Panc1 (cell line): ENCODE measurements at regions not wholly inside any gene's neighbourhood (a gene's known extent, or its start where the extent isn't known, plus 50 kb on each side); places are given as distances from the start of the nearest gene placed in this dataset.

ENCODE experiments used
- POLR2AphosphoS5 ChIP-seq: IDR thresholded peaks from 2 replicates; pipeline ENCODE4 v1.6.1; 2012; ENCODE audit warnings: mild to moderate bottlenecking, low read depth, low read length, moderate library complexity
- SIN3A ChIP-seq: IDR thresholded peaks from 2 replicates; pipeline ENCODE4 v1.6.1; 2012; ENCODE audit warnings: low read depth, mild to moderate bottlenecking, low read length, moderate library complexity, borderline replicate concordance; ENCODE audit not compliant: insufficient read depth
- TF ChIP-seq, protein P1 (sequence below): fragments of 450-650 bp; IDR thresholded peaks from 2 replicates; pipeline ENCODE4 v1.5.1; 2017; ENCODE audit warnings: mild to moderate bottlenecking
- TF ChIP-seq, protein P2 (sequence below), 2 experiments: IDR thresholded peaks; 2 replicates each; pipeline ENCODE4 v1.6.1; 2011 to 2012; ENCODE audit warnings: low read depth in 2 of 2, control low read depth in 1 of 2, low read length in 1 of 2, mild to moderate bottlenecking in 1 of 2, moderate library complexity in 1 of 2; ENCODE audit not compliant: insufficient read depth in 1 of 2

- TF ChIP-seq POLR2AphosphoS5 (no peak), SIN3A (no peak)
- TF ChIP-seq, protein P1, sequence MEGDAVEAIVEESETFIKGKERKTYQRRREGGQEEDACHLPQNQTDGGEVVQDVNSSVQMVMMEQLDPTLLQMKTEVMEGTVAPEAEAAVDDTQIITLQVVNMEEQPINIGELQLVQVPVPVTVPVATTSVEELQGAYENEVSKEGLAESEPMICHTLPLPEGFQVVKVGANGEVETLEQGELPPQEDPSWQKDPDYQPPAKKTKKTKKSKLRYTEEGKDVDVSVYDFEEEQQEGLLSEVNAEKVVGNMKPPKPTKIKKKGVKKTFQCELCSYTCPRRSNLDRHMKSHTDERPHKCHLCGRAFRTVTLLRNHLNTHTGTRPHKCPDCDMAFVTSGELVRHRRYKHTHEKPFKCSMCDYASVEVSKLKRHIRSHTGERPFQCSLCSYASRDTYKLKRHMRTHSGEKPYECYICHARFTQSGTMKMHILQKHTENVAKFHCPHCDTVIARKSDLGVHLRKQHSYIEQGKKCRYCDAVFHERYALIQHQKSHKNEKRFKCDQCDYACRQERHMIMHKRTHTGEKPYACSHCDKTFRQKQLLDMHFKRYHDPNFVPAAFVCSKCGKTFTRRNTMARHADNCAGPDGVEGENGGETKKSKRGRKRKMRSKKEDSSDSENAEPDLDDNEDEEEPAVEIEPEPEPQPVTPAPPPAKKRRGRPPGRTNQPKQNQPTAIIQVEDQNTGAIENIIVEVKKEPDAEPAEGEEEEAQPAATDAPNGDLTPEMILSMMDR: no peak
- TF ChIP-seq, protein P2, sequence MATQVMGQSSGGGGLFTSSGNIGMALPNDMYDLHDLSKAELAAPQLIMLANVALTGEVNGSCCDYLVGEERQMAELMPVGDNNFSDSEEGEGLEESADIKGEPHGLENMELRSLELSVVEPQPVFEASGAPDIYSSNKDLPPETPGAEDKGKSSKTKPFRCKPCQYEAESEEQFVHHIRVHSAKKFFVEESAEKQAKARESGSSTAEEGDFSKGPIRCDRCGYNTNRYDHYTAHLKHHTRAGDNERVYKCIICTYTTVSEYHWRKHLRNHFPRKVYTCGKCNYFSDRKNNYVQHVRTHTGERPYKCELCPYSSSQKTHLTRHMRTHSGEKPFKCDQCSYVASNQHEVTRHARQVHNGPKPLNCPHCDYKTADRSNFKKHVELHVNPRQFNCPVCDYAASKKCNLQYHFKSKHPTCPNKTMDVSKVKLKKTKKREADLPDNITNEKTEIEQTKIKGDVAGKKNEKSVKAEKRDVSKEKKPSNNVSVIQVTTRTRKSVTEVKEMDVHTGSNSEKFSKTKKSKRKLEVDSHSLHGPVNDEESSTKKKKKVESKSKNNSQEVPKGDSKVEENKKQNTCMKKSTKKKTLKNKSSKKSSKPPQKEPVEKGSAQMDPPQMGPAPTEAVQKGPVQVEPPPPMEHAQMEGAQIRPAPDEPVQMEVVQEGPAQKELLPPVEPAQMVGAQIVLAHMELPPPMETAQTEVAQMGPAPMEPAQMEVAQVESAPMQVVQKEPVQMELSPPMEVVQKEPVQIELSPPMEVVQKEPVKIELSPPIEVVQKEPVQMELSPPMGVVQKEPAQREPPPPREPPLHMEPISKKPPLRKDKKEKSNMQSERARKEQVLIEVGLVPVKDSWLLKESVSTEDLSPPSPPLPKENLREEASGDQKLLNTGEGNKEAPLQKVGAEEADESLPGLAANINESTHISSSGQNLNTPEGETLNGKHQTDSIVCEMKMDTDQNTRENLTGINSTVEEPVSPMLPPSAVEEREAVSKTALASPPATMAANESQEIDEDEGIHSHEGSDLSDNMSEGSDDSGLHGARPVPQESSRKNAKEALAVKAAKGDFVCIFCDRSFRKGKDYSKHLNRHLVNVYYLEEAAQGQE (IDR thresholded peaks at IDR 0.05; ENCODE audit: insufficient read depth in 1 of 2, low read depth in 2 of 2, low read length in 1 of 2): no peak
Measured at GRCh38 chr10:62726638-62727037, 77.9 kb upstream of the ADO start.
